ENCODE measurements at regions not wholly inside any gene's neighbourhood (a gene's known extent, or its start where the extent isn't known, plus 50 kb on each side); places are given as distances from the start of the nearest gene placed in this dataset.

GRCh38 chr7:106788637-106789036 is 76.4 kb upstream of the PIK3CG start:
- Mint-ChIP-seq H3K36me3 (ENCODE audit: low read depth) (no peaks in the 10 kb centered on the region), H3K4me3 (no peak overlapping the region), H3K27ac (no peak overlapping the region), H3K27me3 (ENCODE audit: insufficient read depth) (no peaks in the 10 kb centered on the region), H3K9me3 (no peaks in the 10 kb centered on the region), H3K4me1 (no peaks in the 10 kb centered on the region)
- Histone ChIP-seq H3K9ac (ENCODE audit: extremely low read depth, low read length, poor library complexity, severe bottlenecking) (no peak overlapping the region), H3K9me3 (ENCODE audit: control insufficient read depth, low read length) (no peaks in the 10 kb centered on the region), H3K4me1 (ENCODE audit: control insufficient read depth, insufficient read depth, low read length) (no peaks in the 10 kb centered on the region), H3K36me3 (ENCODE audit: control insufficient read depth, insufficient read depth, low read length) (no peaks in the 10 kb centered on the region), H3K27me3 (ENCODE audit: control insufficient read depth, insufficient read depth, low read length, poor library complexity, severe bottlenecking) (no peaks in the 10 kb centered on the region), H3K27ac (ENCODE audit: low read depth, low read length) (no peak overlapping the region), H3K4me3 (ENCODE audit: low read length) (no peak overlapping the region)
- TF ChIP-seq CTCF (conservative IDR thresholded peaks at IDR 0.05), result no peak
- WGBS, 2 experiments (ENCODE audit: insufficient coverage in 1 of 2, insufficient read length in 1 of 2), result 80% methylated on average over 1 of the region's 1 CpG; no CpG with 5 or more reads in 1 of the 2 experiments
- DNase-seq, result no peak

DNA sequence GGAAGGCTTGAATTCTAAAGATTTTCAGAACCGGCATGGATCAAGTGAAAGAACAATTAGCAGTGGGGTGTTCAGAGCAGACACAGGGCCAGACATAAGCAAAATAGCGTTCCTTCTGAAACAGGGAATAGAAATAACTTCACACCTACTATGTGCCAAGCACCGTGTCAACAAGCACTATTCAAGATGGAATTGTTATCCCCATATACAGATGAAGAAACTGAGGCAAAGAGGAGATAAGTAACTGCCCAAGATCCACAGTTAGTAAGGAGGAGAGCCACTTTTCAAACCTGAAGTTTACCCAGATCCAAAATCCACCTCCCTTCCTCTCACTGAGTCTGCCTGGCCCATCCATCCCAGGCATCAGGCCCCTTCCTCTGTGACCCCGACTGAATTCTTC is 73.6 kb upstream of the PIK3CG start:
- H3K4me1 ChIP-seq (ENCODE audit: control insufficient read depth, insufficient read depth, low read length), result no peaks in the 10 kb centered on the region
- WGBS, 2 experiments (ENCODE audit: insufficient coverage in 1 of 2, insufficient read length in 1 of 2), result 83 to 86% methylated on average over 1 to 4 of the region's 4 CpGs
- H3K9ac ChIP-seq (ENCODE audit: extremely low read depth, low read length, poor library complexity, severe bottlenecking), result no peak overlapping the region
- H3K36me3 ChIP-seq (ENCODE audit: control insufficient read depth, insufficient read depth, low read length), result no peaks in the 10 kb centered on the region
- no peak overlapping the region for H3K27ac Mint-ChIP-seq
- TF ChIP-seq CTCF (conservative IDR thresholded peaks at IDR 0.05), result no peak
- H3K9me3 Mint-ChIP-seq, result peaks cover 2% of the 10 kb centered on the region
- no peak for DNase-seq
- H3K27me3 Mint-ChIP-seq (ENCODE audit: insufficient read depth), result peaks cover 4% of the 10 kb centered on the region
- no peak overlapping the region for H3K4me3 ChIP-seq (ENCODE audit: low read length)
- no peaks in the 10 kb centered on the region for H3K9me3 ChIP-seq (ENCODE audit: control insufficient read depth, low read length)
- H3K4me3 Mint-ChIP-seq, result no peak overlapping the region
- no peaks in the 10 kb centered on the region for H3K36me3 Mint-ChIP-seq (ENCODE audit: low read depth)
- no peak overlapping the region for H3K27ac ChIP-seq (ENCODE audit: low read depth, low read length)
- no peaks in the 10 kb centered on the region for H3K4me1 Mint-ChIP-seq
- H3K27me3 ChIP-seq (ENCODE audit: control insufficient read depth, insufficient read depth, low read length, poor library complexity, severe bottlenecking), result no peaks in the 10 kb centered on the region

GRCh38 chr7:106792233-106792926 is 72.7 kb upstream of the PIK3CG start:
- H3K36me3 Mint-ChIP-seq (ENCODE audit: low read depth), result no peaks in the 10 kb centered on the region
- no peak overlapping the region for H3K4me3 Mint-ChIP-seq
- WGBS, 2 experiments (ENCODE audit: insufficient coverage in 1 of 2, insufficient read length in 1 of 2), result 71 to 74% methylated on average over 8 of the region's 8 CpGs
- H3K27ac Mint-ChIP-seq, result no peak overlapping the region
- H3K4me3 ChIP-seq (ENCODE audit: low read length), result no peak overlapping the region
- no peaks in the 10 kb centered on the region for H3K36me3 ChIP-seq (ENCODE audit: control insufficient read depth, insufficient read depth, low read length)
- H3K4me1 Mint-ChIP-seq, result no peaks in the 10 kb centered on the region
- no peaks in the 10 kb centered on the region for H3K4me1 ChIP-seq (ENCODE audit: control insufficient read depth, insufficient read depth, low read length)
- H3K9me3 Mint-ChIP-seq, result peaks cover 10% of the 10 kb centered on the region
- no peaks in the 10 kb centered on the region for H3K27me3 ChIP-seq (ENCODE audit: control insufficient read depth, insufficient read depth, low read length, poor library complexity, severe bottlenecking)
- peaks cover 4% of the 10 kb centered on the region for H3K27me3 Mint-ChIP-seq (ENCODE audit: insufficient read depth)
- H3K27ac ChIP-seq (ENCODE audit: low read depth, low read length), result no peak overlapping the region
- DNase-seq, result no peak
- no peak overlapping the region for H3K9ac ChIP-seq (ENCODE audit: extremely low read depth, low read length, poor library complexity, severe bottlenecking)
- peaks cover 7% of the 10 kb centered on the region for H3K9me3 ChIP-seq (ENCODE audit: control insufficient read depth, low read length)
- TF ChIP-seq CTCF (conservative IDR thresholded peaks at IDR 0.05), result no peak
